Activated naive CD4-positive, alpha-beta T cell treated with anti-CD3 and anti-CD28 coated beads for 36 hours (primary cell): ENCODE measurements at regions not wholly inside any gene's neighbourhood (a gene's known extent, or its start where the extent isn't known, plus 50 kb on each side); places are given as distances from the start of the nearest gene placed in this dataset.

Experiments used
- CTCF ChIA-PET: fragments of 350-600 bp; sonication (Branson Sonifier 250); formaldehyde crosslinking; loops from one replicate; lab custom pipeline; 2021; ENCODE audit warnings: antibody characterized with exemption; lab: Charles Lee
- DNase-seq: peaks from one replicate; pipeline ENCODE4 v3.0.0-alpha.2; 2020
- H3K27ac Mint-ChIP-seq: one replicate; pipeline ENCODE4 v1.8.0; 2021; ENCODE audit warnings: mild to moderate bottlenecking, mixed read lengths
- H3K27me3 Mint-ChIP-seq: one replicate; pipeline ENCODE4 v1.8.0; 2021; ENCODE audit warnings: low read depth, mixed read lengths
- H3K36me3 Mint-ChIP-seq: one replicate; pipeline ENCODE4 v1.8.0; 2021; ENCODE audit warnings: low read depth, mixed read lengths
- H3K4me1 Mint-ChIP-seq: one replicate; pipeline ENCODE4 v1.8.0; 2021; ENCODE audit warnings: low read depth, mixed read lengths
- H3K4me3 Mint-ChIP-seq: one replicate; pipeline ENCODE4 v1.8.0; 2021; ENCODE audit warnings: mild to moderate bottlenecking, moderate library complexity, mixed read lengths
- H3K9me3 Mint-ChIP-seq: one replicate; pipeline ENCODE4 v1.8.0; 2021; ENCODE audit warnings: mixed read lengths
- intact Hi-C: fragments of 100-400 bp; cut with micrococcal nuclease; formaldehyde crosslinking; loops from one replicate; pipeline ENCODE4 v1.15.1; 2023

GRCh38 chr2:144671695-144672455 lies 152.0 kb upstream of the ZEB2 start:
- intact Hi-C loops, result no loop called here

GRCh38 chr2:144670738-144671137 lies 150.8 kb upstream of the ZEB2 start:
- Mint-ChIP-seq H3K9me3 (no peaks in the 10 kb centered on the region), H3K27ac (no peak overlapping the region), H3K27me3 (peaks cover 12% of the 10 kb centered on the region), H3K4me1 (no peaks in the 10 kb centered on the region), H3K4me3 (no peak overlapping the region), H3K36me3 (no peaks in the 10 kb centered on the region)
- CTCF ChIA-PET, result no interaction called here
- intact Hi-C loops, result no loop called here
- DNase-seq, result no peak

More at GRCh38 chr2:144671695-144672455, 152.0 kb upstream of the ZEB2 start:
- CTCF ChIA-PET, result no interaction called here
- H3K36me3 Mint-ChIP-seq, result no peaks in the 10 kb centered on the region
- DNase-seq, result no peak
- no peak overlapping the region for H3K4me3 Mint-ChIP-seq
- no peaks in the 10 kb centered on the region for H3K4me1 Mint-ChIP-seq
- H3K9me3 Mint-ChIP-seq, result no peaks in the 10 kb centered on the region
- peaks cover 12% of the 10 kb centered on the region for H3K27me3 Mint-ChIP-seq
- H3K27ac Mint-ChIP-seq, result no peak overlapping the region

- H3K4me3 Mint-ChIP-seq, result no peak overlapping the region
- CTCF ChIA-PET, result interaction anchor here (0.6 to 0.8 kb wide), 2 partner anchors 29 to 411 kb away, joined by 3 read pairs; no protein-coding TSS in a partner anchor
- intact Hi-C loops, result no loop called here
- peaks cover 12% of the 10 kb centered on the region for H3K27me3 Mint-ChIP-seq
- no peak overlapping the region for H3K27ac Mint-ChIP-seq
- H3K4me1 Mint-ChIP-seq, result no peaks in the 10 kb centered on the region
- H3K36me3 Mint-ChIP-seq, result no peaks in the 10 kb centered on the region
- no peaks in the 10 kb centered on the region for H3K9me3 Mint-ChIP-seq
- DNase-seq, result no peak
Measured at GRCh38 chr2:144670080-144670479, 150.2 kb upstream of the ZEB2 start.

- Mint-ChIP-seq H3K4me3 (no peak overlapping the region), H3K4me1 (no peaks in the 10 kb centered on the region), H3K27ac (no peak overlapping the region), H3K27me3 (peaks cover 12% of the 10 kb centered on the region), H3K36me3 (no peaks in the 10 kb centered on the region), H3K9me3 (no peaks in the 10 kb centered on the region)
- DNase-seq, result no peak
- intact Hi-C loops, result no loop called here
- CTCF ChIA-PET, result interaction anchor here (0.6 to 1.1 kb wide), 3 partner anchors 10 to 411 kb away, joined by 3 read pairs; no protein-coding TSS in a partner anchor
Measured at GRCh38 chr2:144669196-144669987, 149.5 kb upstream of the ZEB2 start.

- H3K27me3 Mint-ChIP-seq, result peaks cover 12% of the 10 kb centered on the region
- no peaks in the 10 kb centered on the region for H3K36me3 Mint-ChIP-seq
- no peak for DNase-seq
- no peaks in the 10 kb centered on the region for H3K9me3 Mint-ChIP-seq
- H3K4me1 Mint-ChIP-seq, result no peaks in the 10 kb centered on the region
- H3K4me3 Mint-ChIP-seq, result no peak overlapping the region
- no peak overlapping the region for H3K27ac Mint-ChIP-seq
- CTCF ChIA-PET, result interaction anchor here (1.1 kb wide), 1 partner anchor 9 kb away, joined by 3 read pairs; no protein-coding TSS in a partner anchor
- intact Hi-C loops, result no loop called here
Measured at GRCh38 chr2:144668493-144669110, 148.7 kb upstream of the ZEB2 start.

GRCh38 chr2:144666032-144666431 lies 146.1 kb upstream of the ZEB2 start:
- Mint-ChIP-seq H3K4me1 (no peaks in the 10 kb centered on the region), H3K9me3 (no peaks in the 10 kb centered on the region), H3K36me3 (no peaks in the 10 kb centered on the region), H3K27ac (no peak overlapping the region), H3K4me3 (no peak overlapping the region), H3K27me3 (peaks cover 5% of the 10 kb centered on the region)
- DNase-seq, result no peak
- intact Hi-C loops, result no loop called here
- CTCF ChIA-PET, result no interaction called here

GRCh38 chr2:144663207-144663606 lies 143.3 kb upstream of the ZEB2 start:
- no peaks in the 10 kb centered on the region for H3K4me1 Mint-ChIP-seq
- no peak overlapping the region for H3K27ac Mint-ChIP-seq
- H3K4me3 Mint-ChIP-seq, result no peak overlapping the region
- H3K27me3 Mint-ChIP-seq, result peaks cover 5% of the 10 kb centered on the region
- CTCF ChIA-PET, result no interaction called here
- no peak for DNase-seq
- H3K36me3 Mint-ChIP-seq, result no peaks in the 10 kb centered on the region
- intact Hi-C loops, result no loop called here
- no peaks in the 10 kb centered on the region for H3K9me3 Mint-ChIP-seq

GRCh38 chr2:144660518-144661316 lies 140.8 kb upstream of the ZEB2 start:
- Mint-ChIP-seq H3K36me3 (no peaks in the 10 kb centered on the region), H3K4me3 (no peak overlapping the region), H3K27me3 (no peaks in the 10 kb centered on the region), H3K27ac (no peak overlapping the region), H3K4me1 (no peaks in the 10 kb centered on the region), H3K9me3 (no peaks in the 10 kb centered on the region)
- DNase-seq, result no peak
- intact Hi-C loops, result no loop called here
- CTCF ChIA-PET, result interaction anchor here (0.5 kb wide), 1 partner anchor 929 kb away, joined by 4 read pairs; no protein-coding TSS in a partner anchor

GRCh38 chr2:144659731-144660275 lies 139.9 kb upstream of the ZEB2 start:
- CTCF ChIA-PET, result interaction anchor here (0.5 to 0.8 kb wide), 2 partner anchors 9 to 930 kb away, joined by 3 to 4 read pairs; no protein-coding TSS in a partner anchor
- Mint-ChIP-seq H3K4me3 (no peak overlapping the region), H3K36me3 (no peaks in the 10 kb centered on the region), H3K4me1 (no peaks in the 10 kb centered on the region), H3K27me3 (no peaks in the 10 kb centered on the region), H3K27ac (no peak overlapping the region), H3K9me3 (no peaks in the 10 kb centered on the region)
- intact Hi-C loops, result no loop called here
- DNase-seq, result no peak

- intact Hi-C loops, result no loop called here
- CTCF ChIA-PET, result no interaction called here
- DNase-seq, result no peak
- no peaks in the 10 kb centered on the region for H3K4me1 Mint-ChIP-seq
- H3K36me3 Mint-ChIP-seq, result no peaks in the 10 kb centered on the region
- no peaks in the 10 kb centered on the region for H3K9me3 Mint-ChIP-seq
- H3K27me3 Mint-ChIP-seq, result no peaks in the 10 kb centered on the region
- no peak overlapping the region for H3K27ac Mint-ChIP-seq
- no peak overlapping the region for H3K4me3 Mint-ChIP-seq
Measured at GRCh38 chr2:144654523-144654922, 134.6 kb upstream of the ZEB2 start.

- no peak for DNase-seq
- Mint-ChIP-seq H3K4me1 (no peaks in the 10 kb centered on the region), H3K9me3 (no peaks in the 10 kb centered on the region), H3K36me3 (no peaks in the 10 kb centered on the region), H3K4me3 (no peak overlapping the region), H3K27me3 (no peaks in the 10 kb centered on the region), H3K27ac (no peak overlapping the region)
- CTCF ChIA-PET, result no interaction called here
- intact Hi-C loops, result no loop called here
Measured at GRCh38 chr2:144650907-144651306, 131.0 kb upstream of the ZEB2 start.
